ENCODE measurements at regions not wholly inside any gene's neighbourhood (a gene's known extent, or its start where the extent isn't known, plus 50 kb on each side); places are given as distances from the start of the nearest gene placed in this dataset.

DNA sequence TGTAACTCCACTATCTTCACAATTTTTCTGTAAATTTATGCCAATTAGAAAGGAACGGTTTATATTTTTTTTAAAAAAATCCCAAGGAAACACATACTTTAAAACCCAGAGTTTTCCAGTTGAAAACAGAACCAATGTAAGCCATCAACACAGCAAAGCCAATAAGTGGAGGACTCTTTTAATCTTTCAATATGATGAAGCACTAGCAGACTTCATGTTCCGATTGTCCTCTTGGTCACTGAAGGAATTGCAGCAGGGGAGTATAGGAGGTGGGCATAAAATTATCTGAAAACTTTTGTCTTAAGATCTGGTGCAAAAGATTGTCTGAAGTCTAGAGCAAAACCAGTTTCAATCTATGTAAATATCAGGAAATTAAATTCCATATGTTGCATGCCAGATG is 102.1 kb upstream of the PAPPA start:
- TF ChIP-seq POLR2A (IDR thresholded peaks at IDR 0.05): no peak
- TF ChIP-seq EP300 (IDR thresholded peaks at IDR 0.05): no peak

Measured in tibial nerve (tissue), 3 donors.